ENCODE measurements at regions not wholly inside any gene's neighbourhood (a gene's known extent, or its start where the extent isn't known, plus 50 kb on each side); places are given as distances from the start of the nearest gene placed in this dataset.

GRCh38 chr12:19850346-19851065 lies 411.2 kb downstream of the AEBP2 start:
- DNase-seq (ENCODE audit: low read depth in 1 of 2, low spot score in 1 of 2) = peak in 1 of 2 donors; percentile 63
- no peaks in the 10 kb centered on the region for H3K27me3 ChIP-seq
- H3K4me3 ChIP-seq = no peak overlapping the region
- peaks cover 7% of the 10 kb centered on the region for H3K4me1 ChIP-seq (ENCODE audit: low read depth)
- no peaks in the 10 kb centered on the region for H3K9me3 ChIP-seq (ENCODE audit: low read depth)
- TF ChIP-seq, protein P1, sequence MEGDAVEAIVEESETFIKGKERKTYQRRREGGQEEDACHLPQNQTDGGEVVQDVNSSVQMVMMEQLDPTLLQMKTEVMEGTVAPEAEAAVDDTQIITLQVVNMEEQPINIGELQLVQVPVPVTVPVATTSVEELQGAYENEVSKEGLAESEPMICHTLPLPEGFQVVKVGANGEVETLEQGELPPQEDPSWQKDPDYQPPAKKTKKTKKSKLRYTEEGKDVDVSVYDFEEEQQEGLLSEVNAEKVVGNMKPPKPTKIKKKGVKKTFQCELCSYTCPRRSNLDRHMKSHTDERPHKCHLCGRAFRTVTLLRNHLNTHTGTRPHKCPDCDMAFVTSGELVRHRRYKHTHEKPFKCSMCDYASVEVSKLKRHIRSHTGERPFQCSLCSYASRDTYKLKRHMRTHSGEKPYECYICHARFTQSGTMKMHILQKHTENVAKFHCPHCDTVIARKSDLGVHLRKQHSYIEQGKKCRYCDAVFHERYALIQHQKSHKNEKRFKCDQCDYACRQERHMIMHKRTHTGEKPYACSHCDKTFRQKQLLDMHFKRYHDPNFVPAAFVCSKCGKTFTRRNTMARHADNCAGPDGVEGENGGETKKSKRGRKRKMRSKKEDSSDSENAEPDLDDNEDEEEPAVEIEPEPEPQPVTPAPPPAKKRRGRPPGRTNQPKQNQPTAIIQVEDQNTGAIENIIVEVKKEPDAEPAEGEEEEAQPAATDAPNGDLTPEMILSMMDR (IDR thresholded peaks at IDR 0.05; ENCODE audit: low read depth, low read length) = no peak
- H3K36me3 ChIP-seq = no peaks in the 10 kb centered on the region
- H3K27ac ChIP-seq = no peak overlapping the region

GRCh38 chr12:19852100-19852855 lies 413.0 kb downstream of the AEBP2 start:
- Histone ChIP-seq H3K27me3 (no peaks in the 10 kb centered on the region), H3K36me3 (no peaks in the 10 kb centered on the region), H3K27ac (no peak overlapping the region), H3K4me3 (no peak overlapping the region), H3K9me3 (ENCODE audit: low read depth) (no peaks in the 10 kb centered on the region), H3K4me1 (ENCODE audit: low read depth) (peaks cover 6% of the 10 kb centered on the region)
- DNase-seq (ENCODE audit: low read depth in 1 of 2, low spot score in 1 of 2) = no peak
- TF ChIP-seq, protein P1 (IDR thresholded peaks at IDR 0.05; ENCODE audit: low read depth, low read length) = no peak

DNA sequence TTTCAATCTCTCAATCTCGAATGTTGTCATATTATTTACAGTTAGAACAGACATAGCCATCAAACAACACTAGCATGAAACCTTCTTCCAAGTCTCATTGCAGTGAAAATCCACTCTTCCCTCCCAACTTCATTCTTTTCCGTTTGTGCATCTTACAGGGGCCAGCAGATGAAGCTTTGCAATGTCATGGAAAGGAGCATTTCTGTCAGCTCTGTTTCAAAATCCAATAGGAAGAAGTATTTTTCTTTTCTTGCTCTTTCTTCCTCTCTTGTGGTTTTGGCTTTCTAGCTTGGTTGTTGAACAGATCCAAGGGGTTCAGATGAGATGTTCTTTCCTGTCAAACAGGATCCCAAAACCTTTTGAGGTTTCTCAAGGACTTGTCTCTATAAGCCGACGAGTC lies 416.6 kb downstream of the AEBP2 start:
- Histone ChIP-seq H3K36me3 (no peaks in the 10 kb centered on the region), H3K4me1 (ENCODE audit: low read depth) (peaks cover 6% of the 10 kb centered on the region), H3K27ac (no peak overlapping the region), H3K9me3 (ENCODE audit: low read depth) (no peaks in the 10 kb centered on the region), H3K4me3 (no peak overlapping the region), H3K27me3 (no peaks in the 10 kb centered on the region)
- DNase-seq (ENCODE audit: low read depth in 1 of 2, low spot score in 1 of 2) = peak in 1 of 2 donors; percentile 60
- TF ChIP-seq, protein P1 (IDR thresholded peaks at IDR 0.05; ENCODE audit: low read depth, low read length) = no peak

GRCh38 chr12:19856389-19856788 lies 417.1 kb downstream of the AEBP2 start:
- H3K4me3 ChIP-seq = no peak overlapping the region
- DNase-seq (ENCODE audit: low read depth in 1 of 2, low spot score in 1 of 2) = peak in 1 of 2 donors; percentile 69
- peaks cover 6% of the 10 kb centered on the region for H3K4me1 ChIP-seq (ENCODE audit: low read depth)
- H3K27ac ChIP-seq = no peak overlapping the region
- H3K27me3 ChIP-seq = no peaks in the 10 kb centered on the region
- H3K36me3 ChIP-seq = no peaks in the 10 kb centered on the region
- H3K9me3 ChIP-seq (ENCODE audit: low read depth) = no peaks in the 10 kb centered on the region
- TF ChIP-seq, protein P1 (IDR thresholded peaks at IDR 0.05; ENCODE audit: low read depth, low read length) = no peak

- no peak overlapping the region for H3K27ac ChIP-seq
- no peaks in the 10 kb centered on the region for H3K9me3 ChIP-seq (ENCODE audit: low read depth)
- no peaks in the 10 kb centered on the region for H3K27me3 ChIP-seq
Measured at GRCh38 chr12:19857204-19857603, 417.9 kb downstream of the AEBP2 start.

More at GRCh38 chr12:19857204-19857603, 417.9 kb downstream of the AEBP2 start:
- Histone ChIP-seq H3K4me3 (no peak overlapping the region), H3K4me1 (ENCODE audit: low read depth) (peaks cover 6% of the 10 kb centered on the region), H3K36me3 (no peaks in the 10 kb centered on the region)
- DNase-seq (ENCODE audit: low read depth in 1 of 2, low spot score in 1 of 2) = no peak
- TF ChIP-seq, protein P1 (IDR thresholded peaks at IDR 0.05; ENCODE audit: low read depth, low read length) = no peak

All from cardiac muscle cell (in vitro differentiated cells and primary cell).